NCI-H345 (cell line): ENCODE measurements at regions not wholly inside any gene's neighbourhood (a gene's known extent, or its start where the extent isn't known, plus 50 kb on each side); places are given as distances from the start of the nearest gene placed in this dataset.
"Not testable (repeated sequence)": the region's sequence is repeated elsewhere in the genome, so short reads cannot be mapped to it uniquely, and the experiment has no call there.

ENCODE experiments used
- DNase-seq: peaks from one replicate; lab custom pipeline; 2025; lab: John Stamatoyannopoulos, UW

DNA sequence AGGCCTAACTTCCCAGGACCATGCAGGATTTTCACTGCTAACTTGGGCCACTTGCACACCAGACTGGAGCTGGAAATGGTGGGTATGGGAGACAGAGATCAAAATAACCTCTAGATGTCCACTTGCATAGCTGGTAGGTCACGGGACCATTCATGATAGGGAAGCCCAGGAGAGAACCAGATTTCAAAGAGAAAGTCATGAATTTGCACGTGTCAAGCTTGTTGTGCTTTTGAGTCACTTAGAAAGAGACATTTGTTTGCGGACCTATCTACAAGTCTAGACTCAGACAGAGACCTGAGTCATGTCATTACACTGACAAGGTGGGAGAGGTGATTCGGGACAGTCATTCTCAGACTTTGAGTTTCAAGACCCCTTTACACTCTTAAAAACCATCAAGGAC is 704.1 kb downstream of the DTWD2 start:
- not testable (repeated sequence) for DNase-seq

- not testable (repeated sequence) for DNase-seq
Observed at GRCh38 chr5:118282480-118283038, 705.8 kb downstream of the DTWD2 start.

DNA sequence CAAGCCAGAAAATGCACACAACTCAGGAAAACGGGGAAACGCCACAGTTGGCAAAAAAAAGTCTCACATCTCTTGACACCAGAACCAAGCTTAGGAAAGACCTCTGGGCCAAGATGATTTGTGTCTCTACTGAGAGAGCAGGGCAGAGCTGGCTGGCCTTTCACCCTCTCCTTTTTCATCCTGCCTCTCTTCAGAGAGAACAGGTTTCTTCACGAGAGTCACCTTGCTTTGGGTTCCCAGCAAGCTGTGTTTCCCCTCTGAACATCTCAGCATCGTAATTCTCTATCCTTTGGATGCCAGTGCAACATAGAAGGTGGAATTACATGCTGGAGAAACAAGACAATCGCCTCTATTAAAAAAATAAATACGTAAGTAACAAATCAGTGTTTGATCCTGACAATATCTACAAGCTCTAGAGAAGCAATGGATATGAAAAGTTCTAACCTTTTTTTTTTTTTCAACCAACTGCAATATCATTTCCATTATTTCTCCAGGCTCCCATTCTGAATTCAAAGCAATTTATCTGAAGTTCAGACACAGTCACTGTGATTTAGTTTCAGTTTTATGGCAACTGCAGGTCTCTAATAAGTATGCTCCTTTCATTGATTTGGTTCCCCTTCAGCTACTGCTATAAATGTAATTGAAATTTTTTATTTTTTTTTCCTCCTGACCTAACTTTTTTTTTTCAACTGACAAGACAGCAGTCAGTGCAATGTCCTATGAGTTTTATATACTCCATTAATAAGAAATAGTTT is 708.6 kb downstream of the DTWD2 start:
- DNase-seq, result no peak

- DNase-seq, result no peak
Observed at GRCh38 chr5:118270526-118270925, 717.8 kb downstream of the DTWD2 start.

DNA sequence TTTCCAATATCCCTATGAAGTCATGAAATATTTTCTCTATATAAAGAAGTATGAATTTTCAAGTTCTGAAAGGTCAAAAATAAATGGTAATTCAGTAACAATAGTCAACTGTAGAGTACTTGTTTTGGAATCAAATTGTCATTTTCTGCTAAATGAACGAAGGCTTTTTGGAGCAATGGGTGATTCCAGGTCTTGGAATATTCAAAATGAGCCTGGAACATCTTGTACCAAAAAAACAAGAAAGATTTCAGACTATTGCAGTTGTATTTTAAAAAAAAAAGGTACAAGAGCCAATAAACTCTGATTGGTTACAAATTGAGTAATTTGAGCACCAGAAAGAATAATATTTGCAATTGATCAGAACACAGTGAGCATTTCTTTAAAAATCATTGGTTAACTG is 730.1 kb downstream of the DTWD2 start:
- DNase-seq, result no peak

DNA sequence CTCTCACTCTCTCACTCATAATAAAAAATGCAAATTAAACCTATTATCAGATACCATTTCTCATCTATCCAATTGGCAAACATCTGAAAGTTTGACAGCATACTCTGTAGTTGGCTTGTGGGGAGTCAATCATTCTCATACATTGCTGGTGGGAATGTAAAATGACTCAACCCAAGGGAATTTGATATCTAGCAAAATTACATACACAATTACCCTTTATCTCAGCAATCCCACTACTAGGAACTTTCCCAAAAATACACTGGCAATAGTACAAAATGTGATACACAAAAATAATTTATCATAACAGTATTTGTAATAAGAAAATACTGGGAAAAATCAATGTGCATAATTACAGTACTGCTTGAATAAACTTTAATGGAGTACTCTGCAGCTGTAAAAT is 731.3 kb downstream of the DTWD2 start:
- DNase-seq, result no peak

- no peak for DNase-seq
Observed at GRCh38 chr5:118253225-118254061, 734.9 kb downstream of the DTWD2 start.

DNA sequence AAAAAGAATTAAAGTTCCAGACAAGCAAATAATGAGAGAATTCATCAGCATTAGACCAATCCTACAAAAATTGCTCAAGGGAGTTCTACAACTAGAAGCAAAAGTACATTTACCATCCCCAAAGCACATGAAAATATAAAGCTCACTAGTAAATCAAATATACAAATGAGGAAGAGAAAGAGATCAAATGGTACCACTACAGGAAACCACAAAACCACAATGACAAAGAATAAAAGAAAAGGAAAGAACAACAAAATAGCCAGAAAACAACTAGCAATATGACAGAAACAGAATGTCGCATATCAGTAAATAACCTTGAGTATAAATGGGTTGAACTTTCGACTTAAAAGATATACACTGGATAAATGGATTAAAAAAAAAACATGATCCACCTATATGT is 739.0 kb downstream of the DTWD2 start:
- DNase-seq, result no peak

DNA sequence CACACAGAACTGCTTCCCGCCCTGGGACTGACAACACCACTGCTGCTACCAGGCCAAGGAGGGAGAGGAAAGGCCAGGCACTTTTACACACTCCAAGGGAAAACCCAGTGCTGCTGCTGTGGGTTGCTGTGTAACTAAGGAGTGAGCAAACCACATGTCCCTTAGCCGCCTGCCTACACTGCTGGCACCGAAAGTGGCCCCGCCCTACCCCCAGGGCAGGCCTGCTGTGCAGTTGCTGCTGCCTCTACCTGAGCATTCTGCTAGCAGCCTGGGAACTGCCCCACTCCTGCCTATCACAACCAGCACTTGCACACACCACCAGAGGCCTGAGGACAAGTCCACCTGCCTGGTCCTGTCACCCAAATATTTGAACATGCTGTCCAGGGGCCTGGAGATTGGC is 740.9 kb downstream of the DTWD2 start:
- no peak for DNase-seq

- no peak for DNase-seq
Observed at GRCh38 chr5:118243613-118244012, 744.7 kb downstream of the DTWD2 start.

DNA sequence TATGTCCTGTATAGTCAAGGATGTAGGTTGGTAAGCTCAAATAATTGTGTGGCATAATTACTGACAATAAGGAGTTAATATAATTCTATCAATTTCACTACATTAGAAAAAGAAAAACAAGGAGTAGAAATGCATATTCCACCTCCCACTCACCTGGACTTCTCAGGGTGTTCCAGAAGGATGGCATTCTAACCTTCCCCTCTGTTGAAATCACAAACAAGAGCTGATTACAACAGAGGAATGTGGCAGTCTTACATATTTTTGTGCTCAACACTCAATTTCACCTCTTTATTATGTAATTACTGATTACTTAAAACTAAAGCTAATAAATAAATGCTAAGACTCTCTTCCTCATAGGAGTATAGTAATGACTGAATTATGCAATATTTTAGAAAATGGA is 745.3 kb downstream of the DTWD2 start:
- DNase-seq, result no peak

DNA sequence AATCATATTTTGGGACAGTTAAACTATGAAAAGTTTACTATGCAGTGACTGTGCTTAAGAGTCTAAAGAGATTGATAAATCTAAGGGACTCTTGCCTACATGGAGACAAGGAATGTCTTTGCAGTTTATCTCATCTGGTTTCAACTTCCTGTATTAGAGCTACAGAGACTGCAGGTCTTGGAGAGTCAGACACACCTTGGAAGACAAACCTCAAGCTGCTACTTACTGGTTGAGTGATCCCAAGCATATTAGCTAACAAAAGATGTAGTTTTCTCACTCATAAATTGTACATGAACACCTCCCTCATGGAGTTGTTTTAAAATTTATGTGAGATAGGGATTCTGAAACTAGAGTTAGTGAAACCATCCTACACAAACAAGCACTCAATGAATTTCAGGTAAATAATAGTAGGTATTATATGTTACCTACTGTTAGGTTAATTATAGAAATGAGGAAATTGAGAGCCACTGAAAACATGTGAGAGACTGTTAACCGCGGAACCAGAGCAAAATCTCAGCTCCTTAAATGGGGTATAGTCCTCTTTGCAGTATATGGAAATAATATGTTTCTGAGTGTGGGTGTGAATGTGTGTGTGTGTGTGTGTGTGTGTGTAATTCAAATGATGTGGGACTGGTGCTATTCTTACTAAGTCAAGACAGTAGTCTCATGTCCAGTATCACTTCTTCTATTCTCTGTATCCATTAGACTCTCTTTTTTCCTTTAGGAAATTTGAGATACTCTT is 752.1 kb downstream of the DTWD2 start:
- DNase-seq, result no peak

GRCh38 chr5:118233606-118234005 is 754.7 kb downstream of the DTWD2 start:
- no peak for DNase-seq

GRCh38 chr5:118228489-118228888 is 759.9 kb downstream of the DTWD2 start:
- no peak for DNase-seq

GRCh38 chr5:118224546-118224945 is 763.8 kb downstream of the DTWD2 start:
- DNase-seq, result no peak

- no peak for DNase-seq
Observed at GRCh38 chr5:118220556-118221195, 767.7 kb downstream of the DTWD2 start.

GRCh38 chr5:118211606-118212005 is 776.7 kb downstream of the DTWD2 start:
- DNase-seq, result no peak

DNA sequence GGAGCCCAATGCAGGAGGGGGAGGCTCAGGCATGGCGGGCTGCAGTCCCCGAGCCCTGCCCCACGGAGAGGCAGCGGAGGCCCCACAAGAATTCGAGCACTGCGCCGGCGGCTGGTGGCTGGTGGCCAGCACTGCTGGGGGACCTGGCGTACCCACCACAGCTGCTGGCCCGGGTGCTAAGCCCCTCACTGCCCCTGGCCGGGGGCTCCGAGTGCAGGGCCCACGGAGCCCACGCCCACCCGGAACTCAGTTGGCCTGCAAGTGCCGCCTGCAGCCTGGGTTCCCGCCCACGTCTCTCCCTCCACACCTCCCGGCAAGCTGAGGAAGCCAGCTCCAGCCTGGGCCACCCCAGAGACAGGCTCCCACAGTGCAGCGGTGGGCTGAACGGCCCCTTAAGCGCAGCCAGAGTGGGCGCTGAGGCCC is 780.3 kb downstream of the DTWD2 start:
- DNase-seq, result no peak

GRCh38 chr5:118199801-118200200 is 788.5 kb downstream of the DTWD2 start:
- no peak for DNase-seq

- no peak for DNase-seq
Observed at GRCh38 chr5:118196229-118196628, 792.1 kb downstream of the DTWD2 start.

- no peak for DNase-seq
Observed at GRCh38 chr5:118195211-118195610, 793.1 kb downstream of the DTWD2 start.
